Neural cell (in vitro differentiated cells): ENCODE measurements at regions not wholly inside any gene's neighbourhood (a gene's known extent, or its start where the extent isn't known, plus 50 kb on each side); places are given as distances from the start of the nearest gene placed in this dataset.

Experiments
- H2AFZ ChIP-seq: fragments of 200-600, 300-800 bp; sonication (generic), shearing (Covaris generic); 2 replicates; pipeline ENCODE4 v1.6.0; 2014; ENCODE audit warnings: low read depth, mild to moderate bottlenecking, antibody characterized with exemption, low read length, moderate library complexity
- H3F3A ChIP-seq: fragments of 200-600 bp; shearing (Covaris generic); 2 replicates; pipeline ENCODE4 v1.6.1; 2016; ENCODE audit warnings: mild to moderate bottlenecking, moderate library complexity, mixed read lengths, antibody characterized with exemption, low read length; ENCODE audit not compliant: insufficient read depth, poor library complexity, severe bottlenecking
- H3K27ac ChIP-seq: fragments of 200-600, 300-800 bp; sonication (generic), shearing (Covaris generic); 2 replicates; pipeline ENCODE4 v1.5.1; 2014; ENCODE audit warnings: mild to moderate bottlenecking, low read length, moderate library complexity
- H3K27me3 ChIP-seq: fragments of 300-800, 200-600 bp; sonication (generic), shearing (Covaris generic); 2 replicates; pipeline ENCODE4 v1.6.0; 2014; ENCODE audit warnings: mild to moderate bottlenecking, low read depth, low read length, moderate library complexity; ENCODE audit not compliant: insufficient read depth
- H3K36me3 ChIP-seq: fragments of 300-800, 200-600 bp; sonication (generic), shearing (Covaris generic); 2 replicates; pipeline ENCODE4 v1.5.1; 2014; ENCODE audit warnings: mild to moderate bottlenecking, antibody characterized with exemption, low read length, moderate library complexity; ENCODE audit not compliant: insufficient read depth
- H3K4me2 ChIP-seq: fragments of 300-800, 200-600 bp; sonication (generic), shearing (Covaris generic); 2 replicates; pipeline ENCODE4 v1.6.0; 2014; ENCODE audit warnings: mild to moderate bottlenecking, low read length
- H3K4me3 ChIP-seq: fragments of 300-800, 200-600 bp; sonication (generic), shearing (Covaris generic); 2 replicates; pipeline ENCODE4 v1.5.1; 2014; ENCODE audit warnings: mild to moderate bottlenecking, low read length, moderate library complexity
- H3K79me2 ChIP-seq: fragments of 200-600 bp; shearing (Covaris generic); replicated peaks from 2 replicates; pipeline ENCODE4 v1.6.0; 2014; ENCODE audit warnings: mild to moderate bottlenecking, low read length, moderate library complexity; ENCODE audit not compliant: insufficient read depth
- H3K9ac ChIP-seq: fragments of 300-800, 200-600 bp; sonication (generic), shearing (Covaris generic); 2 replicates; pipeline ENCODE4 v1.6.1; 2016; ENCODE audit warnings: mild to moderate bottlenecking, low read length, mixed read lengths
- H3K9me2 ChIP-seq: fragments of 200-600 bp; shearing (Covaris generic); 2 replicates; pipeline ENCODE4 v1.6.1; 2016; ENCODE audit warnings: mild to moderate bottlenecking, low read length, mixed read lengths; ENCODE audit not compliant: insufficient read depth
- H3K9me3 ChIP-seq: fragments of 200-600, 300-800 bp; sonication (generic), shearing (Covaris generic); 2 replicates; pipeline ENCODE4 v1.6.1; 2016; ENCODE audit warnings: mild to moderate bottlenecking, mixed run types, low read length, moderate library complexity, mixed read lengths
- H4K20me1 ChIP-seq: fragments of 200-600 bp; shearing (Covaris generic); 2 replicates; pipeline ENCODE4 v1.6.1; 2016; ENCODE audit warnings: mild to moderate bottlenecking, mixed run types; ENCODE audit not compliant: insufficient read depth
- REST ChIP-seq: IDR thresholded peaks from 2 replicates; pipeline ENCODE4 v1.6.1; 2012; ENCODE audit warnings: borderline replicate concordance
- small RNA-seq, 3 experiments: library from RNA; depleted of rRNA; stranded (forward); fragments of <200 nt; gene quantifications; one replicate each; pipeline ENCODE3, GENCODE V24; 2012

- H3K9ac ChIP-seq, result no peak overlapping the region
- H3K4me2 ChIP-seq, result no peak overlapping the region
- no peaks in the 10 kb centered on the region for H3K36me3 ChIP-seq
- H3K9me3 ChIP-seq, result no peaks in the 10 kb centered on the region
- no peaks in the 10 kb centered on the region for H3F3A ChIP-seq
- H4K20me1 ChIP-seq, result no peaks in the 10 kb centered on the region
- H3K27ac ChIP-seq, result no peak overlapping the region
- H3K9me2 ChIP-seq, result no peaks in the 10 kb centered on the region
- H3K79me2 ChIP-seq, result no peaks in the 10 kb centered on the region
- no peak overlapping the region for H3K4me3 ChIP-seq
- H2AFZ ChIP-seq, result no peak overlapping the region
- peaks cover 15% of the 10 kb centered on the region for H3K27me3 ChIP-seq
- no peak for TF ChIP-seq REST
Observed at GRCh38 chr13:21322327-21322965, 136.7 kb downstream of the ZDHHC20 start.

Small RNA genes in the stretch of these regions (small RNA-seq; reads per million reads assigned to genes)
- 0 reads per million in 3 experiments for gene AL158032.2
